T-helper 1 cell treated with Interleukin-12 subunit alpha and Interleukin-12 subunit beta and Interleukin-4 antibody, amounts not matched to agents 30 μg/mL and 1 μg/mL, for 36 hours (primary cell): ENCODE measurements at regions not wholly inside any gene's neighbourhood (a gene's known extent, or its start where the extent isn't known, plus 50 kb on each side); places are given as distances from the start of the nearest gene placed in this dataset.

Source experiments
- H3K27ac Mint-ChIP-seq: one replicate; pipeline ENCODE4 v1.8.0; 2021; ENCODE audit warnings: mild to moderate bottlenecking, mixed read lengths
- H3K27me3 Mint-ChIP-seq: one replicate; pipeline ENCODE4 v1.8.0; 2021; ENCODE audit warnings: low read depth, mixed read lengths
- H3K36me3 Mint-ChIP-seq: one replicate; pipeline ENCODE4 v1.8.0; 2021; ENCODE audit warnings: low read depth, mixed read lengths
- H3K4me1 Mint-ChIP-seq: one replicate; pipeline ENCODE4 v1.8.0; 2021; ENCODE audit warnings: low read depth, mixed read lengths
- H3K4me3 Mint-ChIP-seq: one replicate; pipeline ENCODE4 v1.8.0; 2021; ENCODE audit warnings: mild to moderate bottlenecking, moderate library complexity, mixed read lengths
- H3K9me3 Mint-ChIP-seq: one replicate; pipeline ENCODE4 v1.8.0; 2021; ENCODE audit warnings: mixed read lengths

DNA sequence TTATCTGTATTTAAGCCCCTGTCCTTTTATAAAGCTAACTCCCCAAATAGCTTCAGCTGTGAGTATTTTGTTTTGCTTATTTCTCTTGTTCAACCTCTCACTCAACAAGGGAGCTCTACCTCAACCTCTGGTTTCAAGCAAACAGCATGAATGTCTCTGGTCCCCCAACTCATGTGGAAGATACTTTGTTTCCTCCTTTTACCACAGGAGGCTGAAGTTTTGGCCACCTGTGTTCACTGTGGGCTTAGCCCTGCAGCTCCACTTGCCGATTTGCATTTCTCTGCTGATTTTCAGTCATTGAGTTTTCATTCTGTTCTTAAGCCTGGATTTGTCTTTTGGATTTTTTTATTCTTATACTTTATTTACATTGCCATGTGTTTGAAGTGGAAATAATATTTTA, 613.1 kb downstream of the USP25 start:
- H3K4me1 Mint-ChIP-seq: no peaks in the 10 kb centered on the region
- H3K9me3 Mint-ChIP-seq: no peaks in the 10 kb centered on the region
- no peaks in the 10 kb centered on the region for H3K36me3 Mint-ChIP-seq
- H3K27ac Mint-ChIP-seq: no peak overlapping the region
- H3K27me3 Mint-ChIP-seq: no peaks in the 10 kb centered on the region
- no peak overlapping the region for H3K4me3 Mint-ChIP-seq

DNA sequence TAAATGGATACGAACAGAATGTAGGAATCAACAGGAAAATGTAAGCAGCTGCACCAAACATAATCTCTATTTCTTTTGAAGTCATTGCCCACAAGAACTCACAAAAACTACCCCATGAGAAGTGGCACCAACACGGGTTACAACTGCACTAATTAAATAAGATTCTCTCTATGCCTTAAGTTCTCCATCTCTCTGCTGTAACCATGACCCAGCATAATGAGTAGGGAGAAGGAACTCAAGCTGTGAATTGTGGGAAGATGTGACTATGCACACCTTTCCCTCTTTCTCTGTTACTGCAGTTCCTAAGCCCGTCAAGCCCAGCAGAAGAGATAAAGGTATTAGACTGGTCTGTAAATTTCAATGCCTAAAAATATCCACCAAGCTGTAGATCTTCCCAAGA, 614.0 kb downstream of the USP25 start:
- H3K4me1 Mint-ChIP-seq: no peaks in the 10 kb centered on the region
- H3K4me3 Mint-ChIP-seq: no peak overlapping the region
- H3K27me3 Mint-ChIP-seq: no peaks in the 10 kb centered on the region
- H3K9me3 Mint-ChIP-seq: no peaks in the 10 kb centered on the region
- H3K36me3 Mint-ChIP-seq: no peaks in the 10 kb centered on the region
- H3K27ac Mint-ChIP-seq: no peak overlapping the region

DNA sequence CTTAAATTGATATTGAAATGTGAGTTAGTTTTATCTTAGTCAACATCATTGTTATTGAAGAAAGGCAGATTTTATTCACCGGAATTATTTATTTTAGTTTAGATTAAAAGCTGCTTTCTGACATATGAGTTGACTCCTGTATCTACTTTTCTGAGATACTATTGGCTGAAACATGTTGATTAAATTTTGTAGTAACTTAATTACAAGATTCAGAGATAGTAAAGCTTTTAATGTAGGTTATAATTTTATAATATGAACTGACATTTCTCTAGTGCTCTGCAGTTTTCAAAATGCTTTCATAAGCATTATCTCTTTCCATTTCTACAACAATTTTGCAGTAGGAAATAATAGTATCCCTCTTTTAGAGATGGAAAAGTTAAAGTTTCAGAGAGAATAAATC, 616.0 kb downstream of the USP25 start:
- H3K9me3 Mint-ChIP-seq: no peaks in the 10 kb centered on the region
- no peaks in the 10 kb centered on the region for H3K4me1 Mint-ChIP-seq
- no peaks in the 10 kb centered on the region for H3K27me3 Mint-ChIP-seq
- no peak overlapping the region for H3K27ac Mint-ChIP-seq
- H3K4me3 Mint-ChIP-seq: no peak overlapping the region
- H3K36me3 Mint-ChIP-seq: no peaks in the 10 kb centered on the region

- Mint-ChIP-seq H3K36me3 (no peaks in the 10 kb centered on the region), H3K9me3 (no peaks in the 10 kb centered on the region), H3K27ac (no peak overlapping the region), H3K4me1 (no peaks in the 10 kb centered on the region), H3K4me3 (no peak overlapping the region), H3K27me3 (no peaks in the 10 kb centered on the region)
Observed at GRCh38 chr21:16347223-16347622, 617.4 kb downstream of the USP25 start.

- Mint-ChIP-seq H3K4me3 (no peak overlapping the region), H3K36me3 (no peaks in the 10 kb centered on the region), H3K27me3 (no peaks in the 10 kb centered on the region), H3K4me1 (no peaks in the 10 kb centered on the region), H3K27ac (no peak overlapping the region), H3K9me3 (no peaks in the 10 kb centered on the region)
Observed at GRCh38 chr21:16353764-16354163, 624.0 kb downstream of the USP25 start.

DNA sequence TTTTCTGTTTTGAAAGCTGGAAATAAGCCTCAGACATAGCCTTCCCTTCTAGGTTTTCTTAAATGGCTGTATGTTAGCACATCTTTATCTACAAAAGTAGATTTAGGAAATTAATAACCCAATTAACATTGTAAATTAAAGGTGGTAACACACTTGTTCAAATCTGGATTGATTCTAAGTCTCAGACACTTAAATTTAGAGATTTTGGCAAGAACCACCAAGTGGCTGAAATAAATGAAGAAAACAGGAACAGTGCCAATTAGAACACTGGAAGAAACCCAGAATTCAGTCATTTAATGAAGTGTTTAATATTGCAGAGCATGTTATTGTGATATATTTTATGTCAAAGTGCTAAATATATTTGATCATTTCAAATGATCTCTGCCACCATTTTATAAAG, 628.2 kb downstream of the USP25 start:
- Mint-ChIP-seq H3K4me1 (no peaks in the 10 kb centered on the region), H3K27me3 (no peaks in the 10 kb centered on the region), H3K4me3 (no peak overlapping the region), H3K27ac (no peak overlapping the region), H3K36me3 (no peaks in the 10 kb centered on the region), H3K9me3 (peaks cover 6% of the 10 kb centered on the region)

- no peaks in the 10 kb centered on the region for H3K4me1 Mint-ChIP-seq
- H3K36me3 Mint-ChIP-seq: no peaks in the 10 kb centered on the region
- H3K27ac Mint-ChIP-seq: no peak overlapping the region
- H3K9me3 Mint-ChIP-seq: peaks cover 6% of the 10 kb centered on the region
- H3K4me3 Mint-ChIP-seq: no peak overlapping the region
- no peaks in the 10 kb centered on the region for H3K27me3 Mint-ChIP-seq
Observed at GRCh38 chr21:16358784-16359183, 629.0 kb downstream of the USP25 start.

DNA sequence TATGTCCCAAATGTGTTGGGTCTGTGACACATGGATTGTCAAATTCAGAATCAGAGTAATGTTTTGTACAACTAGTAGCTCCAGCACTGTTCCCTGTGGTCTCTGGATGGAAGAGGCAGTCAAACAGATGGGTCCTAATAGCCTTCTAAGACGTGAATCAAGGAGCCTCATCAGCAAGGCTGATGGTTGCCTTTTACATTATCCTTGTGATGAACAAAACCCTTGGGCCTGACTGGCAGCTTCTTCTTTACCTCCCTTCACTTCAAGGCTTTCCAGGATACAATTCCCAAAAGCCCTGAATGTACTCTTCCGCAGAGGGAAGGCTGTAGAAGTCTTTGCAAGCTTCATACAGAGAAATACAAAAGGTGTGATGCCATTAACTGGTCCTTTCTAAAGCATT, 633.3 kb downstream of the USP25 start:
- no peak overlapping the region for H3K27ac Mint-ChIP-seq
- no peak overlapping the region for H3K4me3 Mint-ChIP-seq

GRCh38 chr21:16363518-16363917, 633.7 kb downstream of the USP25 start:
- no peak overlapping the region for H3K27ac Mint-ChIP-seq
- H3K27me3 Mint-ChIP-seq: no peaks in the 10 kb centered on the region
- no peaks in the 10 kb centered on the region for H3K4me1 Mint-ChIP-seq
- no peak overlapping the region for H3K4me3 Mint-ChIP-seq
- no peaks in the 10 kb centered on the region for H3K36me3 Mint-ChIP-seq
- peaks cover 6% of the 10 kb centered on the region for H3K9me3 Mint-ChIP-seq

More for the DNA sequence above, 633.3 kb downstream of the USP25 start:
- Mint-ChIP-seq H3K9me3 (peaks cover 6% of the 10 kb centered on the region), H3K27me3 (no peaks in the 10 kb centered on the region), H3K4me1 (no peaks in the 10 kb centered on the region), H3K36me3 (no peaks in the 10 kb centered on the region)

GRCh38 chr21:16366207-16366606, 636.4 kb downstream of the USP25 start:
- Mint-ChIP-seq H3K27me3 (no peaks in the 10 kb centered on the region), H3K9me3 (no peaks in the 10 kb centered on the region), H3K36me3 (no peaks in the 10 kb centered on the region), H3K27ac (no peak overlapping the region), H3K4me1 (no peaks in the 10 kb centered on the region), H3K4me3 (no peak overlapping the region)

GRCh38 chr21:16367079-16367478, 637.3 kb downstream of the USP25 start:
- no peaks in the 10 kb centered on the region for H3K4me1 Mint-ChIP-seq
- H3K9me3 Mint-ChIP-seq: no peaks in the 10 kb centered on the region
- H3K27me3 Mint-ChIP-seq: no peaks in the 10 kb centered on the region
- H3K4me3 Mint-ChIP-seq: no peak overlapping the region
- H3K36me3 Mint-ChIP-seq: no peaks in the 10 kb centered on the region
- no peak overlapping the region for H3K27ac Mint-ChIP-seq

GRCh38 chr21:16370186-16370585, 640.4 kb downstream of the USP25 start:
- Mint-ChIP-seq H3K4me3 (no peak overlapping the region), H3K27ac (no peak overlapping the region), H3K36me3 (no peaks in the 10 kb centered on the region), H3K9me3 (no peaks in the 10 kb centered on the region), H3K27me3 (no peaks in the 10 kb centered on the region), H3K4me1 (no peaks in the 10 kb centered on the region)

DNA sequence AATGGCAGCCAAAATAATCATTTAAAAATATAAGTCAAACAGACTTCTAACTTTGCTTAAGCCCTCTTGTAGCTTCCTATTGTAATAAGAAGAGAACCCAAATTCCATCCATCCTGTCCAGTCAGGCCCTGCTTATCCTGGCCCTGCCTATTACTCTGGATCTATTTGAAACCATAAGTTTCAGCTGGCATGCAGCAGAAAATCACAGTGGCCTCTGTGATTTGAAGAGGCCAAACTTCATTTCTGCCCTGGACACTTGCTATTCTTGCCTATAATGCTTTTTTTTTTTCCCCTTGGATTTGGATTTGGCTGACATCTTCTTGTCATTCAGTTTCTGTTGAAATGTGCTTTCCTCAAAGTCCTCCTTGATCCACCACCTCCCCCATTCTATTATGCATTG, 642.8 kb downstream of the USP25 start:
- no peaks in the 10 kb centered on the region for H3K4me1 Mint-ChIP-seq

GRCh38 chr21:16376673-16377072, 646.9 kb downstream of the USP25 start:
- no peaks in the 10 kb centered on the region for H3K36me3 Mint-ChIP-seq
- H3K4me3 Mint-ChIP-seq: no peak overlapping the region
- no peak overlapping the region for H3K27ac Mint-ChIP-seq
- H3K27me3 Mint-ChIP-seq: no peaks in the 10 kb centered on the region
- H3K9me3 Mint-ChIP-seq: no peaks in the 10 kb centered on the region
- H3K4me1 Mint-ChIP-seq: no peaks in the 10 kb centered on the region

More for the DNA sequence above, 642.8 kb downstream of the USP25 start:
- H3K36me3 Mint-ChIP-seq: no peaks in the 10 kb centered on the region
- no peaks in the 10 kb centered on the region for H3K9me3 Mint-ChIP-seq
- H3K27ac Mint-ChIP-seq: no peak overlapping the region
- H3K4me3 Mint-ChIP-seq: no peak overlapping the region
- no peaks in the 10 kb centered on the region for H3K27me3 Mint-ChIP-seq

DNA sequence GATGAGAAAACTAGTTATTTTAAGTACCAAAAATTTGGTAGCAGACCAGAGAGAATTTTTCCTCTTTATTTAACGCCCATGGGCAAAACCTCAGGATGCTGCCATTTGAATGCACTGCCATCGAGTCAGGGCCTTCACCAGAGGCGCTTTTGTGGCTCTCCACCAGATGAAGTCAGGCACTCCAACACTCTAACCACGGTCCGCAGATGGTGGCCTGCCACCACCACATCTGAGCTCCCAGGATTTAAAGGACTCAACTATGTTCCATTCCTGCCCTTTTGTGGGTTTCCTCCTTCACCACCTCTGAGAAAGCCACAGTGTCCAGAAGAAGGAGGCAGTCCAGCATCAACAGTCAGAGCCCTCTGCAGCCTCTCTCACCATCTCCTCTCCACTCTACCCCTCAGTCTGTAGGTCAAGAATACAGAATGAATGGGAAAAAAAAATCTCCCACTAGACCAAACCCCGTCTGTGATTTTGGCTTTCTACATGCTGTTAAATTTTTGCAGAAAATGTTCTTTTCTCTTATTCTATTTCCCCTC, 647.4 kb downstream of the USP25 start:
- H3K4me1 Mint-ChIP-seq: no peaks in the 10 kb centered on the region
- H3K4me3 Mint-ChIP-seq: no peak overlapping the region
- H3K36me3 Mint-ChIP-seq: no peaks in the 10 kb centered on the region
- no peaks in the 10 kb centered on the region for H3K27me3 Mint-ChIP-seq
- no peak overlapping the region for H3K27ac Mint-ChIP-seq
- no peaks in the 10 kb centered on the region for H3K9me3 Mint-ChIP-seq

DNA sequence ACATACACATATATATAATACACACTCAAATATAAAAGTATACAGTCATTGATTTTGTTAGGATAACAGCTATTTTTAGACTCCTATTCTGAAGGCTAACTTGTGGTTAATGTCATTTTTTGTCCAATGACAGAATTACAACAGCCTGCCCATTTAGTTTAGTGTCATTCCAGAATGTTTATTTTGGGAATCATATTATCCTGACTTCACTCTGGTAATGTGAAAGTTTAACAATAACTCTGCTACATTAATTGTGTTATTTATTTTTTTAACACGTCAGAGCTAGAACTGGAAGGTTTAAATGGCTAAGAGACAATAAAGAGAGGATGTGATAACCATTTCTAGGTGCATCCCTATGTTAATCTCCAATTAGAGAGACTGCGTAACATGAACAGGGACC, 648.1 kb downstream of the USP25 start:
- Mint-ChIP-seq H3K27me3 (no peaks in the 10 kb centered on the region), H3K36me3 (no peaks in the 10 kb centered on the region), H3K27ac (no peak overlapping the region), H3K4me3 (no peak overlapping the region), H3K9me3 (no peaks in the 10 kb centered on the region), H3K4me1 (no peaks in the 10 kb centered on the region)
